CD4-positive, alpha-beta T cell (primary cell): ENCODE measurements at regions not wholly inside any gene's neighbourhood (a gene's known extent, or its start where the extent isn't known, plus 50 kb on each side); places are given as distances from the start of the nearest gene placed in this dataset.

Source experiments
- ATAC-seq: fragments of 200-7000 bp; cut with Tn5 transposase; one replicate; pipeline ENCODE4 v1.10.0; 2022; ENCODE audit warnings: mild to moderate bottlenecking; ENCODE audit not compliant: poor library complexity
- CTCF ChIA-PET: fragments of 350-600 bp; sonication (Branson Sonifier 250); formaldehyde crosslinking; loops from one replicate; lab custom pipeline; 2021; ENCODE audit warnings: antibody characterized with exemption, inconsistent platforms; lab: Charles Lee
- POLR2A ChIA-PET: fragments of 350-600 bp; sonication (Branson Sonifier 250); formaldehyde crosslinking; loops from one replicate; lab custom pipeline; 2021; ENCODE audit warnings: antibody characterized with exemption, inconsistent platforms; lab: Charles Lee
- DNase-seq, 14 experiments: peaks; one replicate each; pipeline ENCODE4 v3.0.0-alpha.2; 2013 to 2020; ENCODE audit warnings: mixed read lengths in 2 of 14
- H3K27ac ChIP-seq, 2 donors: one replicate each; pipeline versions ENCODE4 v1.5.1 to v1.7.0; 2013; ENCODE audit warnings: low read length in 2 of 2, low read depth in 1 of 2, mild to moderate bottlenecking in 1 of 2
- H3K27me3 ChIP-seq, 2 experiments: 1 replicate in 1 of 2; 2 replicates in 1 of 2; pipeline versions ENCODE4 v1.6.1 to v1.7.0; 2013; ENCODE audit warnings: low read length in 2 of 2, control low read depth in 1 of 2, mild to moderate bottlenecking in 1 of 2, moderate library complexity in 1 of 2; ENCODE audit not compliant: insufficient read depth in 2 of 2, control insufficient read depth in 1 of 2
- H3K36me3 ChIP-seq: one replicate; pipeline ENCODE4 v1.6.1; 2013; ENCODE audit warnings: low read length, control low read depth; ENCODE audit not compliant: insufficient read depth
- H3K4me1 ChIP-seq: one replicate; pipeline ENCODE4 v1.6.1; 2013; ENCODE audit warnings: low read length, control low read depth; ENCODE audit not compliant: insufficient read depth
- H3K4me3 ChIP-seq: one replicate; pipeline ENCODE4 v1.5.1; 2013; ENCODE audit warnings: mild to moderate bottlenecking, low read length, moderate library complexity
- H3K9me3 ChIP-seq, 2 experiments: 1 replicate in 1 of 2; 2 replicates in 1 of 2; pipeline versions ENCODE4 v1.6.1 to v1.7.0; 2013; ENCODE audit warnings: low read length in 2 of 2, mild to moderate bottlenecking in 2 of 2, control low read depth in 1 of 2, moderate library complexity in 1 of 2; ENCODE audit not compliant: control insufficient read depth in 1 of 2, insufficient read depth in 1 of 2
- H3K27ac Mint-ChIP-seq: one replicate; pipeline ENCODE4 v1.8.0; 2020; ENCODE audit warnings: mixed read lengths
- H3K27me3 Mint-ChIP-seq: one replicate; pipeline ENCODE4 v1.8.0; 2021; ENCODE audit warnings: mixed read lengths
- H3K36me3 Mint-ChIP-seq: one replicate; pipeline ENCODE4 v1.8.0; 2021; ENCODE audit warnings: low read depth, mixed read lengths
- H3K4me1 Mint-ChIP-seq: one replicate; pipeline ENCODE4 v1.8.0; 2021; ENCODE audit warnings: low read depth, mixed read lengths
- H3K4me3 Mint-ChIP-seq: one replicate; pipeline ENCODE4 v1.8.0; 2020; ENCODE audit warnings: mild to moderate bottlenecking, mixed read lengths
- H3K9me3 Mint-ChIP-seq: one replicate; pipeline ENCODE4 v1.8.0; 2020; ENCODE audit warnings: mixed read lengths
- CTCF ChIP-seq: fragments of 200-600 bp; IDR thresholded peaks from one replicate; pipeline ENCODE4 v1.8.0; 2022; ENCODE audit warnings: antibody characterized with exemption, mild to moderate bottlenecking
- intact Hi-C, 2 experiments: fragments of 100-400 bp; cut with DNase I in 1 of 2; cut with micrococcal nuclease in 1 of 2; formaldehyde crosslinking; loops; one replicate each; pipeline versions ENCODE4 v1.15.1 to v1.9.0; 2023 to 2025; cut with DNase I, micrococcal nuclease

- no peaks in the 10 kb centered on the region for H3K27me3 ChIP-seq
- H3K36me3 ChIP-seq, result no peaks in the 10 kb centered on the region
- Mint-ChIP-seq H3K4me3 (no peak overlapping the region), H3K27me3 (peaks cover 12% of the 10 kb centered on the region), H3K4me1 (no peaks in the 10 kb centered on the region), H3K36me3 (no peaks in the 10 kb centered on the region), H3K9me3 (peaks cover 2% of the 10 kb centered on the region), H3K27ac (no peak overlapping the region)
- ChIA-PET POLR2A (no interaction called here), CTCF (no interaction called here)
- intact Hi-C loops, result no loop called here
- no peak for DNase-seq
- no peak for ATAC-seq
- no peaks in the 10 kb centered on the region for H3K9me3 ChIP-seq
- H3K27ac ChIP-seq, result no peak overlapping the region
- TF ChIP-seq CTCF, result no peak
- no peak overlapping the region for H3K4me3 ChIP-seq
- H3K4me1 ChIP-seq, result no peaks in the 10 kb centered on the region
These were observed 94.4 kb upstream of the SLC27A6 start for GRCh38 chr5:128870923-128871322.

GRCh38 chr5:128876569-128877382 lies 88.5 kb upstream of the SLC27A6 start:
- intact Hi-C loops, result no loop called here
- H3K4me1 Mint-ChIP-seq, result no peaks in the 10 kb centered on the region
- POLR2A ChIA-PET, result no interaction called here
- Histone ChIP-seq H3K36me3 (no peaks in the 10 kb centered on the region), H3K4me3 (no peak overlapping the region), H3K4me1 (no peaks in the 10 kb centered on the region), H3K9me3 (no peaks in the 10 kb centered on the region), H3K27me3 (no peaks in the 10 kb centered on the region), H3K27ac (no peak overlapping the region)
- H3K4me3 Mint-ChIP-seq, result no peak overlapping the region
- H3K36me3 Mint-ChIP-seq, result no peaks in the 10 kb centered on the region
- no peaks in the 10 kb centered on the region for H3K9me3 Mint-ChIP-seq
- peaks cover 17% of the 10 kb centered on the region for H3K27me3 Mint-ChIP-seq
- H3K27ac Mint-ChIP-seq, result no peak overlapping the region
- CTCF ChIA-PET, result no interaction called here
- ATAC-seq (no peak), DNase-seq (no peak)
- no peak for TF ChIP-seq CTCF

GRCh38 chr5:128877476-128877875 lies 87.8 kb upstream of the SLC27A6 start:
- no peak overlapping the region for H3K27ac ChIP-seq
- intact Hi-C loops, result no loop called here

More at GRCh38 chr5:128877476-128877875, 87.8 kb upstream of the SLC27A6 start:
- H3K27ac Mint-ChIP-seq, result no peak overlapping the region
- H3K27me3 ChIP-seq, result no peaks in the 10 kb centered on the region
- no peak for DNase-seq
- no peak overlapping the region for H3K4me3 ChIP-seq
- POLR2A ChIA-PET, result no interaction called here
- no peaks in the 10 kb centered on the region for H3K4me1 Mint-ChIP-seq
- no peak for ATAC-seq
- no peaks in the 10 kb centered on the region for H3K36me3 Mint-ChIP-seq
- H3K36me3 ChIP-seq, result no peaks in the 10 kb centered on the region
- CTCF ChIA-PET, result no interaction called here
- peaks cover 17% of the 10 kb centered on the region for H3K27me3 Mint-ChIP-seq
- no peaks in the 10 kb centered on the region for H3K9me3 ChIP-seq
- no peaks in the 10 kb centered on the region for H3K4me1 ChIP-seq
- TF ChIP-seq CTCF, result no peak
- H3K4me3 Mint-ChIP-seq, result no peak overlapping the region
- no peaks in the 10 kb centered on the region for H3K9me3 Mint-ChIP-seq
